ENCODE measurements at regions not wholly inside any gene's neighbourhood (a gene's known extent, or its start where the extent isn't known, plus 50 kb on each side); places are given as distances from the start of the nearest gene placed in this dataset.
A peak's percentile ranks its signal among the peaks of the same experiment; 100 is the strongest.

GRCh38 chr9:86751207-86751606 lies 196.1 kb downstream of the GAS1 start:
- TF ChIP-seq ZFP30 (CRISPR knock-in tag; IDR thresholded peaks at IDR 0.05): no peak
- TF ChIP-seq, protein P1, sequence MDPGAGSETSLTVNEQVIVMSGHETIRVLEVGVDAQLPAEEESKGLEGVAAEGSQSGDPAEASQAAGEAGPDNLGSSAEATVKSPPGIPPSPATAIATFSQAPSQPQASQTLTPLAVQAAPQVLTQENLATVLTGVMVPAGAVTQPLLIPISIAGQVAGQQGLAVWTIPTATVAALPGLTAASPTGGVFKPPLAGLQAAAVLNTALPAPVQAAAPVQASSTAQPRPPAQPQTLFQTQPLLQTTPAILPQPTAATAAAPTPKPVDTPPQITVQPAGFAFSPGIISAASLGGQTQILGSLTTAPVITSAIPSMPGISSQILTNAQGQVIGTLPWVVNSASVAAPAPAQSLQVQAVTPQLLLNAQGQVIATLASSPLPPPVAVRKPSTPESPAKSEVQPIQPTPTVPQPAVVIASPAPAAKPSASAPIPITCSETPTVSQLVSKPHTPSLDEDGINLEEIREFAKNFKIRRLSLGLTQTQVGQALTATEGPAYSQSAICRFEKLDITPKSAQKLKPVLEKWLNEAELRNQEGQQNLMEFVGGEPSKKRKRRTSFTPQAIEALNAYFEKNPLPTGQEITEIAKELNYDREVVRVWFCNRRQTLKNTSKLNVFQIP (CRISPR knock-in tag; IDR thresholded peaks at IDR 0.05; ENCODE audit: borderline replicate concordance, low read depth): no peak
- no peak for TF ChIP-seq PPARA (CRISPR knock-in tag; IDR thresholded peaks at IDR 0.05; ENCODE audit: borderline replicate concordance)
- TF ChIP-seq, protein P2, sequence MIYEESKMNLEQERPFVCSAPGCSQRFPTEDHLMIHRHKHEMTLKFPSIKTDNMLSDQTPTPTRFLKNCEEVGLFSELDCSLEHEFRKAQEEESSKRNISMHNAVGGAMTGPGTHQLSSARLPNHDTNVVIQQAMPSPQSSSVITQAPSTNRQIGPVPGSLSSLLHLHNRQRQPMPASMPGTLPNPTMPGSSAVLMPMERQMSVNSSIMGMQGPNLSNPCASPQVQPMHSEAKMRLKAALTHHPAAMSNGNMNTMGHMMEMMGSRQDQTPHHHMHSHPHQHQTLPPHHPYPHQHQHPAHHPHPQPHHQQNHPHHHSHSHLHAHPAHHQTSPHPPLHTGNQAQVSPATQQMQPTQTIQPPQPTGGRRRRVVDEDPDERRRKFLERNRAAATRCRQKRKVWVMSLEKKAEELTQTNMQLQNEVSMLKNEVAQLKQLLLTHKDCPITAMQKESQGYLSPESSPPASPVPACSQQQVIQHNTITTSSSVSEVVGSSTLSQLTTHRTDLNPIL (CRISPR knock-in tag; IDR thresholded peaks at IDR 0.05; ENCODE audit: low read depth): no peak
- no peak for TF ChIP-seq ZNF565 (CRISPR knock-in tag; conservative IDR thresholded peaks at IDR 0.05; ENCODE audit: low read depth)
- no peak for TF ChIP-seq TOX (CRISPR knock-in tag; IDR thresholded peaks at IDR 0.05; ENCODE audit: borderline replicate concordance)
- no peak for TF ChIP-seq OSR1 (CRISPR knock-in tag; IDR thresholded peaks at IDR 0.05)
- no peak for TF ChIP-seq ZNF70 (CRISPR knock-in tag; IDR thresholded peaks at IDR 0.05)
- no peak for TF ChIP-seq ESRRG (CRISPR knock-in tag; IDR thresholded peaks at IDR 0.05)
- no peak for TF ChIP-seq ISL1 (CRISPR knock-in tag; IDR thresholded peaks at IDR 0.05)
- no peak for TF ChIP-seq GLIS3 (CRISPR knock-in tag; IDR thresholded peaks at IDR 0.05)
- no peak for TF ChIP-seq ZFP3 (CRISPR knock-in tag; IDR thresholded peaks at IDR 0.05)
- TF ChIP-seq RARB (CRISPR knock-in tag; IDR thresholded peaks at IDR 0.05): no peak
- TF ChIP-seq TSHZ2 (CRISPR knock-in tag; IDR thresholded peaks at IDR 0.05): no peak
- no peak for TF ChIP-seq BACH2 (CRISPR knock-in tag; IDR thresholded peaks at IDR 0.05; ENCODE audit: borderline replicate concordance)
- TF ChIP-seq PATZ1 (CRISPR knock-in tag; IDR thresholded peaks at IDR 0.05; ENCODE audit: borderline replicate concordance): no peak
- TF ChIP-seq ZNF8 (CRISPR knock-in tag; IDR thresholded peaks at IDR 0.05): no peak
- TF ChIP-seq ZC3H10 (CRISPR knock-in tag; IDR thresholded peaks at IDR 0.05): no peak
- no peak for ATAC-seq

DNA sequence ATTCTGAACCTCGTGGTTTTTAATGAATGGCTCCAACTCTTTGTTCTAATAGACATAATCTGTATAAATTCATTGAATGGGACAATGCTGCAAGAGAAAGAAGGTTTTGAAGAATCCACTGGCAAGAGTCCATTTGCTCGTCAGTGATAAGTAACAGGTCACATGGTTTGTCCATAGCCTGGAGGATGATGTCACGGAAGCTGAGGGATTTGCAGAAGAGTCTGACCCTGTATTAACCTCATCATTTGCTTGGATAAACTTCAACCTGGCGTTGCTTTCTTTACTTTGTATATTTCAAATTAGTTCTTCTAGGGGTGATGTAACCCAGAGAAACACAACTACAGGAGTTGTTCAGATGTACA lies 197.4 kb downstream of the GAS1 start:
- ATAC-seq: peak; percentile 62
- TF ChIP-seq ESRRG (CRISPR knock-in tag; IDR thresholded peaks at IDR 0.05) (no peak), SNAI2 (CRISPR knock-in tag; IDR thresholded peaks at IDR 0.05) (no peak), ISL1 (CRISPR knock-in tag; IDR thresholded peaks at IDR 0.05) (no peak), PATZ1 (CRISPR knock-in tag; IDR thresholded peaks at IDR 0.05; ENCODE audit: borderline replicate concordance) (no peak), ZFP30 (CRISPR knock-in tag; IDR thresholded peaks at IDR 0.05) (no peak), TSHZ2 (CRISPR knock-in tag; IDR thresholded peaks at IDR 0.05) (no peak), ZC3H10 (CRISPR knock-in tag; IDR thresholded peaks at IDR 0.05) (no peak), ZNF8 (CRISPR knock-in tag; IDR thresholded peaks at IDR 0.05) (no peak), CSDC2 (CRISPR knock-in tag; IDR thresholded peaks at IDR 0.05) (no peak), ZNF70 (CRISPR knock-in tag; IDR thresholded peaks at IDR 0.05) (no peak), OSR1 (CRISPR knock-in tag; IDR thresholded peaks at IDR 0.05) (no peak), GLIS3 (CRISPR knock-in tag; IDR thresholded peaks at IDR 0.05) (no peak), RARB (CRISPR knock-in tag; IDR thresholded peaks at IDR 0.05) (no peak), ZNF565 (CRISPR knock-in tag; conservative IDR thresholded peaks at IDR 0.05; ENCODE audit: low read depth) (no peak)
- TF ChIP-seq, protein P1 (CRISPR knock-in tag; IDR thresholded peaks at IDR 0.05; ENCODE audit: borderline replicate concordance, low read depth): no peak
- TF ChIP-seq, protein P2 (CRISPR knock-in tag; IDR thresholded peaks at IDR 0.05; ENCODE audit: low read depth): no peak
- TF ChIP-seq, protein P3, sequence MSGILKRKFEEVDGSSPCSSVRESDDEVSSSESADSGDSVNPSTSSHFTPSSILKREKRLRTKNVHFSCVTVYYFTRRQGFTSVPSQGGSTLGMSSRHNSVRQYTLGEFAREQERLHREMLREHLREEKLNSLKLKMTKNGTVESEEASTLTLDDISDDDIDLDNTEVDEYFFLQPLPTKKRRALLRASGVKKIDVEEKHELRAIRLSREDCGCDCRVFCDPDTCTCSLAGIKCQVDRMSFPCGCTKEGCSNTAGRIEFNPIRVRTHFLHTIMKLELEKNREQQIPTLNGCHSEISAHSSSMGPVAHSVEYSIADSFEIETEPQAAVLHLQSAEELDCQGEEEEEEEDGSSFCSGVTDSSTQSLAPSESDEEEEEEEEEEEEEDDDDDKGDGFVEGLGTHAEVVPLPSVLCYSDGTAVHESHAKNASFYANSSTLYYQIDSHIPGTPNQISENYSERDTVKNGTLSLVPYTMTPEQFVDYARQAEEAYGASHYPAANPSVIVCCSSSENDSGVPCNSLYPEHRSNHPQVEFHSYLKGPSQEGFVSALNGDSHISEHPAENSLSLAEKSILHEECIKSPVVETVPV (CRISPR knock-in tag; IDR thresholded peaks at IDR 0.05): no peak
